Colonic mucosa (tissue), 4 donors: ENCODE measurements at regions not wholly inside any gene's neighbourhood (a gene's known extent, or its start where the extent isn't known, plus 50 kb on each side); places are given as distances from the start of the nearest gene placed in this dataset.

Experiments
- DNase-seq: peaks from one replicate; pipeline ENCODE4 v3.0.0-alpha.2; 2020
- H3K27ac ChIP-seq: fragments of 200-600 bp; one replicate; pipeline ENCODE4 v1.8.0; 2021
- H3K27me3 ChIP-seq: fragments of 200-600 bp; one replicate; pipeline ENCODE4 v1.8.0; 2021
- H3K36me3 ChIP-seq: fragments of 200-600 bp; one replicate; pipeline ENCODE4 v1.8.0; 2021
- H3K4me1 ChIP-seq: fragments of 200-600 bp; one replicate; pipeline ENCODE4 v1.8.0; 2021; ENCODE audit warnings: mild to moderate bottlenecking
- H3K4me3 ChIP-seq: fragments of 200-600 bp; one replicate; pipeline ENCODE4 v1.8.0; 2021
- H3K9ac ChIP-seq, 2 donors: one replicate each; pipeline ENCODE4 v1.7.0; 2013; ENCODE audit warnings: control low read depth in 2 of 2, low read depth in 2 of 2, low read length in 2 of 2
- H3K9me3 ChIP-seq: fragments of 200-600 bp; one replicate; pipeline ENCODE4 v1.8.0; 2021
- CTCF ChIP-seq: fragments of 200-600 bp; IDR thresholded peaks from one replicate; pipeline ENCODE4 v1.8.0; 2022; ENCODE audit warnings: antibody characterized with exemption, mild to moderate bottlenecking
- intact Hi-C: fragments of 100-400 bp; cut with DNase I; formaldehyde crosslinking; loops from one replicate; pipeline ENCODE4 v1.14.1; 2022
- donor health status: healthy.
- donor health status: DM: no; HTN: no; CAD: no.
- donor health status: DM: no; HTN: no; CAD: no.

DNA sequence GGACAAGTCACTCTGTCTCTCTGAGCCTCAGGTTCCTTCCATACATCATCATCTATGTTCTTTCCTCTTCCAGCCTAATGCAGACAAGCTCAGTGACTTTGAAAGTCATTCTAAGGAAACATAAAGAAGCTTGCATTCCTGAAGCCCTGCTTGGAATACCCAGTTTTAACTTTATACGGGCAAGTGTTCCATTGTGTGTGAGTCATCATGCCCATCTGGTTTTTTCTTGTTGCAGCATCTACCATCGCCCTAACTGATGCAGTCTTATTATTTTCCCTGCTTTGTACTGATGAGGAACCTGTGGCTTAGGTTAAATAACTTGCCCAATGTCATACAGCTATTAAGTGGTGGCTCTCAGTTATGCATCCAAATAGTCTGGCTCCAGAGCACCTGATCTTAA, 177.9 kb upstream of the RAI2 start:
- Histone ChIP-seq H3K9ac (no peak overlapping the region), H3K4me1 (no peaks in the 10 kb centered on the region), H3K36me3 (no peaks in the 10 kb centered on the region), H3K27ac (no peak overlapping the region), H3K9me3 (no peaks in the 10 kb centered on the region), H3K27me3 (no peaks in the 10 kb centered on the region), H3K4me3 (no peak overlapping the region)
- DNase-seq = no peak
- intact Hi-C loops = no loop called here
- TF ChIP-seq CTCF = no peak

- TF ChIP-seq CTCF = no peak
- H3K4me3 ChIP-seq = no peak overlapping the region
- no peak overlapping the region for H3K9ac ChIP-seq
- H3K36me3 ChIP-seq = no peaks in the 10 kb centered on the region
- H3K27ac ChIP-seq = no peak overlapping the region
- no peak for DNase-seq
- intact Hi-C loops = no loop called here
- H3K9me3 ChIP-seq = no peaks in the 10 kb centered on the region
- H3K27me3 ChIP-seq = no peaks in the 10 kb centered on the region
- no peaks in the 10 kb centered on the region for H3K4me1 ChIP-seq
These were observed 175.3 kb upstream of the RAI2 start for GRCh38 chrX:18036394-18036793.

GRCh38 chrX:18034945-18035344, 173.8 kb upstream of the RAI2 start:
- DNase-seq = no peak
- no peaks in the 10 kb centered on the region for H3K4me1 ChIP-seq
- intact Hi-C loops = no loop called here
- H3K27ac ChIP-seq = no peak overlapping the region
- no peaks in the 10 kb centered on the region for H3K36me3 ChIP-seq
- no peak overlapping the region for H3K4me3 ChIP-seq
- H3K9ac ChIP-seq = no peak overlapping the region
- no peaks in the 10 kb centered on the region for H3K9me3 ChIP-seq
- no peak for TF ChIP-seq CTCF
- no peaks in the 10 kb centered on the region for H3K27me3 ChIP-seq

- no peak overlapping the region for H3K4me3 ChIP-seq
- H3K27ac ChIP-seq = no peak overlapping the region
- no peak overlapping the region for H3K9ac ChIP-seq
- no peaks in the 10 kb centered on the region for H3K36me3 ChIP-seq
- TF ChIP-seq CTCF = no peak
- intact Hi-C loops = no loop called here
- H3K27me3 ChIP-seq = no peaks in the 10 kb centered on the region
- DNase-seq = no peak
- H3K9me3 ChIP-seq = no peaks in the 10 kb centered on the region
- no peaks in the 10 kb centered on the region for H3K4me1 ChIP-seq
These were observed 173.4 kb upstream of the RAI2 start for GRCh38 chrX:18034504-18034903.

GRCh38 chrX:18032486-18033221, 171.6 kb upstream of the RAI2 start:
- Histone ChIP-seq H3K9ac (no peak overlapping the region), H3K36me3 (no peaks in the 10 kb centered on the region), H3K27me3 (no peaks in the 10 kb centered on the region), H3K27ac (no peak overlapping the region), H3K4me1 (no peaks in the 10 kb centered on the region), H3K4me3 (no peak overlapping the region), H3K9me3 (no peaks in the 10 kb centered on the region)
- no peak for DNase-seq
- TF ChIP-seq CTCF = no peak
- intact Hi-C loops = no loop called here
